KMS-11 (cell line): ENCODE measurements at regions not wholly inside any gene's neighbourhood (a gene's known extent, or its start where the extent isn't known, plus 50 kb on each side); places are given as distances from the start of the nearest gene placed in this dataset.
"Not testable (repeated sequence)": the region's sequence is repeated elsewhere in the genome, so short reads cannot be mapped to it uniquely, and the experiment has no call there.

Experiments
- H2AFZ ChIP-seq: fragments of 200-600 bp; sonication (generic); 2 replicates; pipeline ENCODE4 v1.6.1; 2016; ENCODE audit warnings: antibody characterized with exemption, mixed run types, low read depth
- H3K27ac ChIP-seq: fragments of 200-600 bp; sonication (generic); 2 replicates; pipeline ENCODE4 v1.6.1; 2016; ENCODE audit warnings: mild to moderate bottlenecking, mixed run types
- H3K27me3 ChIP-seq: fragments of 200-600 bp; sonication (generic); 2 replicates; pipeline ENCODE4 v1.6.1; 2017; ENCODE audit warnings: mild to moderate bottlenecking, low read depth, mixed run types, moderate library complexity; ENCODE audit not compliant: insufficient read depth
- H3K36me3 ChIP-seq: fragments of 200-600 bp; sonication (generic); 2 replicates; pipeline ENCODE4 v1.6.1; 2017; ENCODE audit warnings: mild to moderate bottlenecking, mixed run types; ENCODE audit not compliant: insufficient read depth
- H3K4me1 ChIP-seq: fragments of 200-600 bp; sonication (generic); 2 replicates; pipeline ENCODE4 v1.6.1; 2016; ENCODE audit warnings: mild to moderate bottlenecking, low read depth, mixed run types; ENCODE audit not compliant: poor library complexity, severe bottlenecking
- H3K4me2 ChIP-seq: fragments of 200-600 bp; sonication (generic); 2 replicates; pipeline ENCODE4 v1.7.0; 2016; ENCODE audit warnings: mild to moderate bottlenecking, mixed run types
- H3K4me3 ChIP-seq: fragments of 200-600 bp; sonication (generic); IDR thresholded peaks from 2 replicates; pipeline ENCODE4 v1.6.1; 2017; ENCODE audit warnings: low read depth, low read length, mixed read lengths; ENCODE audit not compliant: insufficient read depth
- H3K79me2 ChIP-seq: fragments of 200-600 bp; sonication (generic); 2 replicates; pipeline ENCODE4 v1.6.1; 2016; ENCODE audit warnings: low read depth, mixed run types; ENCODE audit not compliant: insufficient read depth
- H3K9ac ChIP-seq: fragments of 200-600 bp; sonication (generic); 2 replicates; pipeline ENCODE4 v1.6.1; 2016; ENCODE audit warnings: mild to moderate bottlenecking, mixed run types
- H4K20me1 ChIP-seq: fragments of 200-600 bp; sonication (generic); 2 replicates; pipeline ENCODE4 v1.6.1; 2016; ENCODE audit warnings: mild to moderate bottlenecking, mixed run types; ENCODE audit not compliant: insufficient read depth
- CTCF ChIP-seq: fragments of 200-600 bp; sonication (generic); conservative IDR thresholded peaks from 2 replicates; pipeline ENCODE4 v1.6.1; 2017; ENCODE audit warnings: low read depth, mild to moderate bottlenecking, antibody characterized with exemption, low read length, moderate library complexity, mixed read lengths

- H3K9ac ChIP-seq: no peak overlapping the region
- no peaks in the 10 kb centered on the region for H3K4me1 ChIP-seq
- no peaks in the 10 kb centered on the region for H3K27me3 ChIP-seq
- no peak for TF ChIP-seq CTCF
- H3K79me2 ChIP-seq: no peaks in the 10 kb centered on the region
- no peak overlapping the region for H2AFZ ChIP-seq
- no peaks in the 10 kb centered on the region for H3K36me3 ChIP-seq
- H3K4me2 ChIP-seq: no peak overlapping the region
- no peak overlapping the region for H3K27ac ChIP-seq
- no peaks in the 10 kb centered on the region for H4K20me1 ChIP-seq
- H3K4me3 ChIP-seq: no peak overlapping the region
Measured at GRCh38 chr4:66794390-66795034, 750.8 kb downstream of the CENPC start.

- H3K9ac ChIP-seq: no peak overlapping the region
- no peaks in the 10 kb centered on the region for H3K79me2 ChIP-seq
- H3K4me3 ChIP-seq: no peak overlapping the region
- no peaks in the 10 kb centered on the region for H3K4me1 ChIP-seq
- H3K27me3 ChIP-seq: no peaks in the 10 kb centered on the region
- H3K27ac ChIP-seq: no peak overlapping the region
- no peaks in the 10 kb centered on the region for H3K36me3 ChIP-seq
- TF ChIP-seq CTCF: no peak
- H3K4me2 ChIP-seq: no peak overlapping the region
- H2AFZ ChIP-seq: no peak overlapping the region
- H4K20me1 ChIP-seq: no peaks in the 10 kb centered on the region
Measured at GRCh38 chr4:66791686-66792085, 753.6 kb downstream of the CENPC start.

- H3K9ac ChIP-seq: no peak overlapping the region
- no peaks in the 10 kb centered on the region for H3K79me2 ChIP-seq
- no peaks in the 10 kb centered on the region for H3K36me3 ChIP-seq
- H3K27me3 ChIP-seq: no peaks in the 10 kb centered on the region
- no peak overlapping the region for H3K27ac ChIP-seq
- no peak for TF ChIP-seq CTCF
- H3K4me3 ChIP-seq: no peak overlapping the region
- no peak overlapping the region for H3K4me2 ChIP-seq
- H4K20me1 ChIP-seq: no peaks in the 10 kb centered on the region
- no peaks in the 10 kb centered on the region for H3K4me1 ChIP-seq
- H2AFZ ChIP-seq: no peak overlapping the region
Measured at GRCh38 chr4:66785479-66785878, 759.8 kb downstream of the CENPC start.

- not testable (repeated sequence) for H3K4me3 ChIP-seq, H3K27me3 ChIP-seq, H3K9ac ChIP-seq, H3K27ac ChIP-seq, H4K20me1 ChIP-seq, H3K4me2 ChIP-seq, H3K36me3 ChIP-seq, H2AFZ ChIP-seq, H3K4me1 ChIP-seq, H3K79me2 ChIP-seq
Measured at GRCh38 chr4:66782751-66783150, 762.6 kb downstream of the CENPC start.

- H3K27me3 ChIP-seq: no peaks in the 10 kb centered on the region
- TF ChIP-seq CTCF: no peak
- H3K4me2 ChIP-seq: no peak overlapping the region
- H2AFZ ChIP-seq: no peak overlapping the region
- no peaks in the 10 kb centered on the region for H3K4me1 ChIP-seq
- H4K20me1 ChIP-seq: no peaks in the 10 kb centered on the region
- no peaks in the 10 kb centered on the region for H3K79me2 ChIP-seq
- H3K9ac ChIP-seq: no peak overlapping the region
- no peak overlapping the region for H3K4me3 ChIP-seq
- H3K36me3 ChIP-seq: no peaks in the 10 kb centered on the region
- H3K27ac ChIP-seq: no peak overlapping the region
Measured at GRCh38 chr4:66777097-66777496, 768.2 kb downstream of the CENPC start.
